ENCODE measurements at regions not wholly inside any gene's neighbourhood (a gene's known extent, or its start where the extent isn't known, plus 50 kb on each side); places are given as distances from the start of the nearest gene placed in this dataset.
"Not testable (repeated sequence)": the region's sequence is repeated elsewhere in the genome, so short reads cannot be mapped to it uniquely, and the experiment has no call there.

GRCh38 chr9:72471096-72471495 lies 50.3 kb upstream of the TMC1 start:
- DNase-seq (no peak), ATAC-seq (no peak)
- intact Hi-C loops (cut with DNase I, micrococcal nuclease): no loop called here

DNA sequence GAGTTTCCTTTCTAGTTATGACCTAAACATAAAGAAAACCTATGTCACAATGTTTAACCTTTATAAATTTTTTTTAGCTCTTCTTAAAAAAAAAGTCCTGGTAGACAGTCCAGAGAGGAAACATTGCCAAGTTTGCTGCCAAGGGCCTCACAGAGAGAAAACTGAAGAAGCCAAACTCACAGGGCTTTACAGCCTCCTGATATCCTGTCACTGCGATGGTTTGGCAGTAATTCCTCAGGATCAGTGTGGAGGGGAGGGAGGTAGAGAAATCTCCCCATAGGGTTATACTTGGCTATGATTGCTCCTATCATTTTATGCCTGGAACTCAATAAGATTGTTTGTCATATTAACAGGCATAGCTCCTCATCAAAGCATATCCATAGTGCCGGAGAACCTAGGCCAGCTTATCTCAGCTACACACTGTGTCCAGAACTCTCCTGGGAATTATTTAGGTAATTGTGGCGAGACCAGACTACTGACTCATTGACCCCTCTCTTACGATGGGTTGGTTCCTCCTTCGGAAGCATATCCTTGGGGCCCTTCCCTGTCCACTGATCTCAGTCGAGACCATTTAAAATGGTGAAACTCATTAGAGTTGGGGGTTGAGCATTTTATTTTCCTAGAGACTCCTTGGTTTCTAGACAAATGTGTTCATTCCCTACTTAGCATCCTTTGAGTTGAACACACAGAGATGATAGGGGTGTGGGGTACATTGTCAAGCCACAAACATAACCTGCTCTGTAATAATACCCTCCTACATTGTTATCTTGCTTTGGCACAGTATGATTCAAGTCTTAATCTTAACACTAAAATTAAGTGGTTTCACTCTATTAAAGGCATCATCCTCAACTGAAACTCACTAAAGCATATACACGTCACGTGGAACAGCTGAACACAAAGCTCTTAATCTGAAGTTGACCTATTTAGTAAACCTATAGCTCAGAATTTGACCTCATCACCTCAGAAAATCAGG lies 53.4 kb upstream of the TMC1 start:
- no peak for ATAC-seq
- intact Hi-C loops (cut with DNase I, micrococcal nuclease): no loop called here
- DNase-seq: no peak

DNA sequence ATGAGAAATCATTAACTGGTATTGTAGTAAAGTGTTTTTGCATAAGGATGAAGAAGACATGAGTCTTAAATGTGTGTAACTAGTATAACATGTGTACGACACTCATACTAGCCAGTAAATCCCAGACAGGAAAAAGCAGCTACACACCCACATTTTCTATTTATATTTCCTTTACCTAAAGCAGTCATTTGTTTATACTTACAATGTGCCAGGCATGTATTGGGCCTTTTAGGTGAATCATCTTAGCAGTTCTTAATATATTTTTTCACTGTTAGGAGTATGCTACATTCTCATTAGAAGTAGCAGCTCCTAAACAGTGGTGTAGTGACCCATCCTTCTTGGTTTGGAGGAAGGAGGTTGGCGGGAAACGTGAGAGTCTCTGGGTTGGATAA lies 55.8 kb upstream of the TMC1 start:
- intact Hi-C loops (cut with DNase I, micrococcal nuclease): no loop called here
- DNase-seq (no peak), ATAC-seq (no peak)

GRCh38 chr9:72464857-72465592 lies 56.4 kb upstream of the TMC1 start:
- ATAC-seq: no peak
- intact Hi-C loops (cut with DNase I, micrococcal nuclease): no loop called here
- no peak for DNase-seq

GRCh38 chr9:72462340-72462739 lies 59.1 kb upstream of the TMC1 start:
- DNase-seq: no peak
- no peak for ATAC-seq
- intact Hi-C loops (cut with DNase I, micrococcal nuclease): no loop called here

- ATAC-seq: no peak
- intact Hi-C loops (cut with DNase I, micrococcal nuclease): no loop called here
- no peak for DNase-seq
Observed at GRCh38 chr9:72460342-72461312, 60.8 kb upstream of the TMC1 start.

GRCh38 chr9:72459308-72459707 lies 62.1 kb upstream of the TMC1 start:
- intact Hi-C loops (cut with DNase I, micrococcal nuclease): no loop called here
- ATAC-seq: no peak
- no peak for DNase-seq

DNA sequence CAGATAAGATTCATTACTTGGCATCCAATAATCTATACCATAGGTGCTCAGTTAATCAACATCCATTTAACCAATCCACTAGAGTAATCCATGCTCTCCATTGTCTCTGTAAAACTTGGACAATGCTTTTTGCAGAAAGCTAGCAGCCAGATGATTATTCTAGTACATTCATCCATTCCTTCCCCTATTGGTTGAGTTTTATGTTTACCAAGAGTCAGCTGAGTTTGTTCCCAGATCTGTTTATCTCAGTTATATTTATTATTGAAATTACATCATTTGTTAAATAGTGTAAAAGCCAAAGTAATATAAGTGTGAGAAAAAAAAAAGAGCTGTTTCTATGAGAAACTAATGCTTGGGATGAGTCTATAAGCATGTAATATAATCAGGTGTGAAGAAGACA lies 63.3 kb upstream of the TMC1 start:
- ATAC-seq: no peak
- DNase-seq: no peak
- intact Hi-C loops (cut with DNase I, micrococcal nuclease): no loop called here

- DNase-seq: no peak
- no peak for ATAC-seq
- intact Hi-C loops (cut with DNase I, micrococcal nuclease): no loop called here
Observed at GRCh38 chr9:72457366-72457765, 64.0 kb upstream of the TMC1 start.

DNA sequence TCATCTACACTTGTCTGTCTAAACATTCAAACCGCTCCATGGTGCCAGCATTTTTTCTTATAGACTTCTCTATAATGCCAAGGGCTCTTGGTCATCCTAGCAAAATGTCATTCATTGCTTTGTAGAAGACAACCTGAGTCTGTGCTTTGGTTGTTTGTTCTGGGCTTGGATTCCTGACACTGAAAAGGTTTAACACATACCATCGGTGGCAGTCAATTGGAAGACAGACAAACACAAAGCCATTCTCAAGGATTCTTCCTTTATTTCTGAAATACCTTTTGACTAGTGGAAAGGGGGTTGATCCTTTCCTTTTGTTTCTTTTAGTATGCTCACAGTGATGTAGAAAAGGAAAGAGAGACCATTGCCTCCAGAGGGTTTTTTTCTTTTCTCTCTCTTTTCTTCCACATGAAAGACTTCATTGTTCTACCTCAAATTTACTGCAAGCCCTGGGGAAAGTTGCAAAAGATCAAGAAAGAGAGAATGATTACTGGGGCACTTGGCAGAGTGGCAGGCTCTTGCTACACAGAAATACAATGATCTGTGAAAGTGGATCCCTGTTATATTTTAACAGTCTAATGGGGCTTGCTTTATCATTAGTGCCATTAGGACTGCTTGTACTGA lies 66.4 kb upstream of the TMC1 start:
- ATAC-seq (no peak), DNase-seq (no peak)
- intact Hi-C loops (cut with DNase I, micrococcal nuclease): no loop called here

GRCh38 chr9:72453797-72454196 lies 67.6 kb upstream of the TMC1 start:
- intact Hi-C loops (cut with DNase I, micrococcal nuclease): no loop called here

DNA sequence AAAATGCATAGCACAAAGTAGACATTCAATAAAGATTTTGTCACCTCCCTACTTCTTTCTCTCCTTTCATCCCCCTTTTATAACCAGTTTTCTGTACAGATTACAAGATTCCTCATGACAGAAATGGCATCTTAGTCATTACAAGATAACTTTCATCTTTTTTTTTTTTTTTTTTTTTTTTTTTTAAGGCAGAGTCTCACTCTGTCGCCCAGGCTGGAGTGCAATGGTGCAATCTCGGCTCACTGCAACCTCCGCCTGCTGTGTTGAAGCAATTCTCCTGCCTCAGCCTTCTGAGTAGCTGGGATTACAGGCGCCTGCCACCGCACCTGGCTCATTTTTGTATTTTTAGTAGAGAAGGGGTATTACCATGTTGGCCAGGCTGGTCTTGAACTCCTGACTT lies 75.2 kb upstream of the TMC1 start:
- DNase-seq; ATAC-seq; intact Hi-C loops (cut with DNase I, micrococcal nuclease): not testable (repeated sequence)

More at GRCh38 chr9:72453797-72454196, 67.6 kb upstream of the TMC1 start:
- ATAC-seq (no peak), DNase-seq (no peak)

- ATAC-seq (no peak), DNase-seq (no peak)
- intact Hi-C loops (cut with DNase I, micrococcal nuclease): no loop called here
Observed at GRCh38 chr9:72445306-72445995, 76.0 kb upstream of the TMC1 start.

DNA sequence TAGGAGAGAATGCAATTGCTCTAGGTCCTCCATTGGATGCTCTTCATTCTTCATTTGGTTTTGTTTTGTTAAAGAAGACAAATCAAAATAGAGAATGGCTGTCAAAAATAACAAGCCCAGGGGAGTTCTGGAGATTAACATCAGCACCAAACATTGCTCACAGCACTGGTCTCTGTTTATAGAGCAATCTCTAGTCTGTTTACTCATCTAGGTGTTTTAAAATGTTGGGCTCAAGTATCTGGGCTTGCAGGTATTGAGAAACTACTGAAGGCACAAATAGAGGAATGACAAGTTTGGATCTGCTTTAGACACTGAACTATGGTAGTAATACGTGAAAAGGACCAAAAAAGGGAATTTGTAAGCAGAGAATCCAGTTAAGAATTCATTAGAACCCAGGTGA lies 77.0 kb upstream of the TMC1 start:
- intact Hi-C loops (cut with DNase I, micrococcal nuclease): no loop called here
- DNase-seq (no peak), ATAC-seq (no peak)

DNA sequence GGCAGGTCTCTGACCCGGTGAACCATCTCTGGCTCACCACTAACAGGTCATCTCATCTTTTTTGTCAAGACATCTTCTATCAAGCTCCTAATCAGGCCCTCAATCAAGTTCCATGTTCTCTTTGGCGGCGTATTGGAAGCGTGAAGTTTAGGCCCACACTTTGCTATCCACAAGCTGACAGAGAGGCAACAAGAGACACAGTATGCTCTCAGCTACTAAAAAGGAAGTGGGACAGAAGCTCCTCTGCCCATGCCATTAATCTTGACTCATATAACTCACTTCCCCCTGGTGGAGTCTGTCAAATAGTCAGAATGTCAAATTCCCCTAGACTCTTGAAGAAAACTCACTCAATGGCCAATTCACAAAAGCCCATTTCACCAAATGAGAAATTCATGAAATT lies 77.6 kb upstream of the TMC1 start:
- DNase-seq: no peak
- ATAC-seq: no peak
- intact Hi-C loops (cut with DNase I, micrococcal nuclease): no loop called here

GRCh38 chr9:72441848-72442607 lies 77.0 kb upstream of the ZFAND5 start:
- DNase-seq (no peak), ATAC-seq (peak; percentile 75)
- intact Hi-C loops (cut with DNase I, micrococcal nuclease): no loop called here
